Ecto neural progenitor cell (in vitro differentiated cells): ENCODE measurements at regions not wholly inside any gene's neighbourhood (a gene's known extent, or its start where the extent isn't known, plus 50 kb on each side); places are given as distances from the start of the nearest gene placed in this dataset.

Source experiments
- DNase-seq: peaks from one replicate; pipeline ENCODE4 v3.0.0-alpha.2; 2018; ENCODE audit warnings: low spot score

DNA sequence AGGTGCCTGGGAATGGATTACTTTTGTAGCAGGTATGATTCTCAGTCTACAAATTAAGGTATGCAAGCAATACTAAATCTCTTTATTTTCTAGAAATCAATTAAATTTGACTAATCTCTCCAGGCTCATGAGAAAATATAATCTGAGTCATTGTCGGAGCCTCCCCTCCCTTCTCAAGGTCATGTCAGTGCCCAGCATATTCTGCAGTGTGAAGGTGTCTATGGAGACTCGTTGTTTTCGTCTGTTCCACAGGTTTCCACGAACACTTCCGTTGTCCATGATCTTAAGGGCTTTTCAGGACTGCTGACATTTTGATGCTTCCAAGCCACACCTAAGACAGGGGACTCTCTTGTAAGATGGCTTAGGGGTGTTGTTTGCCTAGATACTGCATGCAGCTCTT is 56.6 kb upstream of the SCOC start:
- no peak for DNase-seq

DNA sequence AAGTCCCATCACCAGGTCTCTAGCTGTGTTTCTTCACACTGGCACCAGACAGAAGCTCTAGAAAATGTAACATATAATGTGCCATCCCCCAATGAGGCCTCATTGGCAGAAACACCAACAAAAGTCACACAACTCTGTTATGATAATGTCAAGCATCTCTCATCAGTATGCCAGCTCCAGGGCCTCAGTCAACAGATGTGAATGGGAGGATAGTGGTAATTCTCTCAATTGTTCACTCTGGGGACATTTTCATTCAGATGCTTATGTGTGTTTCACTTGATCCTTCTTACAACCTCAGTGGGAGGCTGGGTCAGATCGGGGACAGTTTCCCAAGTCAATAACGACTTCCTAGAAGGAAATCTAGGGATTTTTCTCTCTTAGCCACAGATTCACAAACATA is 57.5 kb upstream of the SCOC start:
- DNase-seq: no peak

DNA sequence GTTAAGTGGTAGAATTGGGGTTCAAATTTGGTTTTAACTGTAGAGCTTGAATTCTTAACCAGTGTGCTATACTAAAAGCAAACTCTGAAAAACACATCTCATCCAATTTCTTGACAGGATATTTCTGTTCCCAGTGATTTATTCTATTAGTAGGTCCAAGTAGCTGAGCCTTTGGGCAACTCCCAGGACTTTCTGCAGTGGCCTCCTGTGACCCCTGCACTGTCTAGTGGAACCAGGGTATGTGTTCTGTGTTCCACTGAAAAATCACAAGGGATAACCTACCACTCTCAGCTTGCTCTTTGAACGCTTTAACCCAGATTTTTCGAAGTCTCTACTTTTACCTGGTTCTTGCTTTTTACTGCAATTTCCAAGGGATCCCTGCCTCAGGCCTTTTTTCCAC is 58.0 kb upstream of the SCOC start:
- DNase-seq: no peak

DNA sequence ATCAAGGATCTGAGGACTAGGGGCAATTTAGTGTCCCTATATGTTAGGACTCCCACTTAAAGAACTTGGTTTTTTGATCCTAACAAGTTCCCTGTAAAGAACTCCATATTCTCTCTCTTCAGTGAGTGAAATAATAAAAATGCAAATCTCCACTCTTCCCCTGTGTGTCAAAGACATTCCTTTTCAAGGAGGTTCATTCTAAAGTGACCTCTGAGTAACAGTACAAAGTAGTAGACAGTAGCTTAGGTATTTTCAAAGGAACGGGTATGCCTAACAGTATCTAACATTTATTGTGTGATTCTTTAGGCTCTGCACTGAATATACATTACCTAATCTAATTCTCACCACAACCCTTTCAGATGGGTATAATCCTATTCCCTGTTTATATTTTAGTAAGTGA is 58.4 kb upstream of the SCOC start:
- DNase-seq: no peak

DNA sequence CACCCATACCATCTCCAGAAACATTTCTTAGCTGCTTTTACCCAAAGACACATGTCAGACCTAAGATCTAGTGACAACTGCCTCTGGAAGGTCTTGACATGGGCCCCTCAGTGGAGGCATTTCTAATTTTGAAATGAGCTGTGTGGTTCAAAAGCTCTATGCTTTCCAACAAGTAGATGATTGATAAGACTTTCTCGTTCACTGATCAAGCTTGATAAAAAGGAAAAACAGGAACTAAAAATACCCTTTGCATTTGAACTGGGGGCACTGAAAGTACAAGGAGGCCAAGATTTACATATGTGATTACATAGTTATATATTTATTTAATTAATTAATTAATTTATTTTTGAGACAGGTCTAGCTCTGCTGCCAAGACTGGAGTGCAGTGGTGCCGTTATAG is 61.3 kb upstream of the SCOC start:
- no peak for DNase-seq

DNA sequence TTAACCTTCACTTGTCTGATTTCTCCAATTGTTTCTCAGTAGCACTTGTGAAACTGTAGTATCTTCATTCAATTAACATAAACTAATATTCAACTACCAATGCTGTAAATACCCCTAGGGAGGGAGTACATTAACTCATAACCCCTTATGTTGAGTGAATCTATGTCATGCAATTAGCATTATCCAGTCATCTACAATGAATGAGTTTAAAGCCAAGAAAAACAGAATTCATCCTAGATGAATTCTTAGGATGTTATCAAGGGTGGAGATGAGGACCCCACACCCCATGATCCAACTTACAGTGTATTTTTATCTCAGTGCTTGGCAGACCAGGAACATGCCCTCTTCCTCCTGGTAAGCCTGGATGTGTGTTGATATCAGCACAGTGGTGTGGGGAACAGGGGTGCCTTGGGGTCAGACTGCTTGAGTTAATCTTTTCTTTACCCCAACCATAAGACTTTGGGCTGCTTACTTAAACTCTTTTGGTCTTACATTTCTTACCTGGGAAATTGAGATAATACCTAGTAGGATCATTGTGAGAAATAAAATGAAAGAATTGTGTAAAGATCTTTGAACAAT is 62.1 kb upstream of the SCOC start:
- DNase-seq: no peak

DNA sequence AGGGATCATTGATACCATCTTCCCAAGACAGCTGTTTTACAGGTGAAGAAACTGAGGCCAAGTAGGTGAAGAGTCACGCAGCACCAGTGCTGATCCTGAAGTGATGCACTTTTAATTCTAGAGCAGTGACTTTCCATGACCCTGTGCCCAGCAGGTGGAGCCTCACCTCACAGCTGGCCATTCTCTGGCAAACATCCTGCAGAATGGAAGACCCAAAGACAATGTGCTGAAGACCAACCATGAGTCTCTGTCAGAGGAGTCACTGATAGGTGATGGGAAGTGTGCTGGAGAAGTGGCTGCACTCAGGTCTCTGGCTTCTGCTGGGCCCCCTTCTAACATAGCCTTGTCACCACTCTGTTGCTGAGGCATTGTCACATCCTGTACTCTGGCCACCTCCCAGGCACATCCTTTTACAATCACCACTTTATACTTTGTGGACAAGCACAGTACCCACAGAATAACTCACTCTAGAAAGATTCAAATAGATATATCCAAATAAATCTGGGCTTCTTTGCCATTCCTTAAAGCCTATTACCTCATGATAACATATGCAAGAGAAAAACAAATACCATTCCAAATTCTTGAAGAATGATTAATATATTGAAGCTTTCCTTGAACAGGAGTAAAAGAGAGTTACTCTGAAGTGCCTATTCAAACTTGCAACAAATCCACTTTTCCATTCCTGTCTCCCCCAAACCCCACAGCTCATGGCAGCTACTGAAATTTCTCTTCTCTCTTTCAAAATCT is 64.1 kb upstream of the SCOC start:
- no peak for DNase-seq

DNA sequence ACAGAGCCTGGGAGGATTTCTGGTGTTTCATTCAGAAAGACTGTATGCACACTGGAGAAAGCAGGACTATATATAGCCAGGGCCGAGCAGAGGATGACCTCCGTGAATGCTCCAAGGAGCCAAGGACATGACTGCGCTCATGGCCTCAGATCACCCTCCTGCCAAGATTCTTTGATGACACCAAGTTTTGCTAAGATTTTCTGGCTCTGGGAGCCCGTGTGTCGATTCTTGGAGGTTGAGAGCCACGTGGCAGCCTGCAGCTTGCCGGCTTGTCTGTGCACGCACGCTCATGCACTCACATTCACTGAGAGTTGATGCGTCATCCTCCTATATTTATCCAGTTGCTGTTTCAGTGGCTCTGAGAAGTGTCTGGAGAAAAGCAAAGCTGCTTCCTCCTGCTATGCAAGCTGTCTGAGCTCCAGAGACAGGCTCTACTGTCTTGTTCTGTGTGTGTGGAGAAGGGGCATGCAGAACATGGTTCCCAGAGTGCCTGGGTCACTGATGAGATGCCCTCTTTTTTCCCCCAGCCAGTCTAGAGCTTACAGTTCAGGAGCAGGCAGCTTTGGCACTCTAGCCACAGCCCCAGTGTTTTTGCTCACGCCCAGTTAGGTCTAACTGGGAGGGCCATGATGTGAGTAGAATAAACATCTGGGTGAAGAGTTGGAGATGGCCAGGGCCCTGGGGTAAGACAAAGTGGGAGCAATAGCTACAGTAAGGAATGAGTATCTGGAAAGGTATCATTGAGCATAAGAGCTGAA is 64.9 kb upstream of the SCOC start:
- no peak for DNase-seq

DNA sequence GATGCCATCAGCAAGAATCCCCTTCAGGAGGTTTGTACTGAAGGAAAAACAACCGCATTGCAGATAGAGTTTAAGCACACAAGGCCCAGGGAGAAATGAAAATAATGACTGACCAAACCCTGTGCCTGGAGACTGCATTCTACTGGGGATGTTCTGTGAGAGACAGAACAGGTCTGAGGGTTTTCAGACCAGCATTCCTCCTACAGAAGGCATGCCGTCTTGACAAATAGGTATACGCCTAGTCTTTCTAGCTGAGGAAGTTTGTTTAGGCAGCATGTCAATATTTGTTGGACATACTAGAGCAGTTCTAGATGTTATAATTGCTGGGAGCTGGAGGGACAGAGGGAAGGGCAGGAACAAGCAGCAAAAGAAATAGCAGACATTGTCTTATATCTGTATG is 68.4 kb upstream of the SCOC start:
- no peak for DNase-seq

DNA sequence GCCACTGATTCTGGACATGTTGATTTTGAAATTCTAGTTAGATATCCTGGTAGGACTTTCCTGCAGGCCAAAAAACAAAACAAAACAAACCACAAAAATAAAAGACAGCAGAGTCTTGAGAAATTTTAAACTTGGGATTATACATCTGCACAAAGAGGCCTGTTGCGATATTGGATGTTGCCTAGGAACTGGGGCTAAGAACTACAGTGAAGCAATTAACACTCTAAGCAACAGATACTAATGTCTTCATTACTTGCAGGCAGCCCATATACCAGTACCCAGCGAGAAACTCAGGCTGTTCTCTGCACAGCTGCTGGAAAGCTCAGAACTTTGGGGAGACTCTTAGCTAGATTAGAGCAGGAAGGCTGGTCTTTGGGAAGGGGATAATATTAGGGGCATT is 69.1 kb upstream of the SCOC start:
- DNase-seq: no peak

DNA sequence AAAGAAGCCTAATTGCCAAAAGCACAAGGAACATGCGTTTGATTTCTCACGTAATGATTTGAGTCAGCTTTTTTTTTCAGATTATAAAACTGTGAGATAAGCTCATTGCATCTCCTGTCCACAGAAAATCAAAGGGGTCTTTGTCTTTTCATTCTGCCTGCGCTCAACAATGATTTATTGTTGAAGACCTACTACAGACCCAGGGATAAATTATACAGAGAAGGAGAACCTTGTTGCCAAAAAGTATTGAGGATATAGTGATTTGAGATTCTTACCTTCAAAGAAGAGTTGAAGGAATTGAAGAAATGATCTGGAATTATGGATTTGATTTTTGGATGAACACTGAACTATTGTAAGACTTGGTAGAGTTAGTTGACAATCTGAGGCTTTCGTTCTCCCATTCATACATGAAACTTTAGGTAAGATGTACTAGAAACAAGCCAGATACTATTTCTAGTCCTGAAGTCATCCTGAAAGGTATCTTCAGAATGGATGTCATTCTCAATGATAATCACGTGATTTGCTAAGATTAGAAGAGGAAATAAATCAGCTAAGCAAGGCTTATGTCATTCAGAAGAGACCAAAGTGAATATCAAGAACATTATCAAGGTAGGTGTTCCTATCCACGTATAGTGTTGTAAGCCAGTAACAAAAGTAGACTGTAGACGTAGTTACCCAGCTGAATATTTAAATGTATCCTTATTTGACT is 71.1 kb upstream of the SCOC start:
- DNase-seq: no peak

DNA sequence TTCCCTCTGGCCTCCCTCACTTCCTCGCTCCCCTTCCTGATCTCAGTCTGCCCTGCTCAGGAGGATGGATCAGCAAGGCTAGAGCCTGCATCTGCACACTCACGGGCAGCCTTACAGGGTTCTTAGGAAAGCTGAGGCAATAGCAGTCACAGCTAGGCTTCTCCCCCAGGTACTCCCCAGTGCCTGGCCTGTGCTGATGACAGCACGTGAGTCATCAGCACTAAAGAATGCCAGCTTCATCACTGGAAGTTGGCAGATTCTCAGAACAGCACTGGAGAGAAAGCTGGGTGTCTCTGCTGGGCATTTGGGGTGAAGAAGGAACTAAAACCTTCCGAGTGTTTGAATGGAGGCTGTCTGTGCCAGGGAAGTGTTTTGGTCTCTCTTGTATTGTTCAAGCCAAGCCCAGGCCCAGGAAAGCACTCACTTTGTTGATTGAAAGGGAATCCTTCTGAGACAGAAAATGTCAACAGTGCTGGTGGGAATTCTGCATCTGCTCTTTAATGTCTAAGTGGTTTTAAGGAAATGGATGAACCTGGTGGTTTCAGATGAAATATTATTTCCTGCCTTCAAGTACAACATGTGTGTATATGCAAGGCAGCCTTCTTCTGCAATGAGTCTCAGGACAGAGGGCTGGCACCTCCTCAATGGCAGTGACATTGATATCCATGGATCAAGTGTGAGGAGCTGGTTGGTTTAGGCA is 73.0 kb upstream of the SCOC start:
- DNase-seq: no peak

DNA sequence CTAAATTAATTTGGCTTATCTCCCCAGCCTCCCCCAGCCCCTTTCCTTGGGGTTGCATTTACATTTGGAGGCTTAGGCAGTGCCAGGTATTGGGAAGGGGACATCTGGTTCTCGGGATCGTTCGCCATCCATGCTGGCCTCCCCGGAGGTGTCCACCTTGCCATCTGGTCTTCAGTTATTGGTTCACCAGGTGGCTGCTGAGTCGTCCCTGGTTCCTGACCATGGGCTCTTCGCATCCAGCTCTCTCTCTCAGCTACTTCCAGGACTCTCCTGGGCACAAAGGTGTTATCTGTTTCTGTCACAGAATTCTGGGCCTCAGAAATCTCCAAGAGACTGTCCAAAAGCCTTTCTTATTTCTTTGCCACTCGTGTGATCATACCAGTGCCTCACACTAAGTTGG is 75.4 kb upstream of the SCOC start:
- DNase-seq: no peak

DNA sequence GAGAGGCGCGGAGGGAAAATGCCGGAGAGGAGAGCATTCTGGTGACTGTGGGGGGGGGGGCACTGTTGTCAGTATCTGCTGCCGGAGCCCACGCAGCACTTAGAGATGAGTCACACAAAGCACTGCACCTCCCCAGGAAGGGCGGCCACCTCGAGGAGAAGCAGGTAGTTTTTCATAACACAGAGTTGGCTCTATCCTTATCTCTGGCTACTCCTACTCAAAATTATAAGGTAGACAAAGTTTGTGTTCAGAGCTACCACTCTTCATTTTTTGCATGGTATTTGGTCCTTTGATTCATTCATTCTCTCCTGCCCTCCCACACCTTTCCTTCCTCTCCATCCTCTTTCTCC is 76.2 kb upstream of the SCOC start:
- DNase-seq: no peak

DNA sequence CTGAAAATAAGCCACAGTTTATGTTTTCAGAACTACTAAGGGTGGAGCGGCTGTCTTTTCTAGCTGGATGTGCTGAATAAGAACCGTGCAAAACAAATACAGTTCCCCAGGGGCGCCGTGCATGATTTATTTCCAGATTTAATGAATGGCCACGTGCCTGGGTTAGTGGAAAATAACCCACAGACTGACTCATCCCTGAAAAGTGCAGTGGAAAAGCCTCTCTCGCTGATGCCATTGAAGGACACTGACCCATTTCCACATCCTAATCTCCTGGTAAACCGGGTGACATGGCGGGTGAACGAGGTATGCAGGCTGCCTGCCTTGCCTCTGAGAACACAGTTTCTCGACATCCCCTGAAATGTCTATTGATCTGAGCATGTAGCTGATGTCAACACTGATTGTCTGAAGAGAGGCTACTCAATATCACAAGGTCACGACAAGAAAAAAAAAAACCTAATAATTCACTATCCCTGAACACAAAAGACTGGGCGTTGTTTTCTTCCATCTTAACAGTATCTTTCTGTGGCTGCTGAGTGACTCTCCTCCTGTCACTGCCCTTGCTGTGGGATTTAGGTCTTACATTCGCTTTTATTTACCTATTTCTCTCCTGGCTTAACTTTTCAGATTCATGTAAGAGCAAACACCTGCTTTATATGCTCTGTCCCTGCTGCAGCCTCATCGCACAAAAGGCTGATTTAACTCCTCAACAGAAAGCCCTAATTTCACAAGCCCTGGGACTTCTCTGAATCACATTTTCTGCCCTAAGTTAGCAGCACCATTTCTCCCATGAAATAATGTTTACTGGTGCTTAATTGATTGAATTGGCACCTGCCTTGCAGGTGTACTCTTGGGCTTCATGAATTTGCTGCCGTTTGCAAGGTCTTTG is 76.9 kb upstream of the SCOC start:
- DNase-seq: no peak

DNA sequence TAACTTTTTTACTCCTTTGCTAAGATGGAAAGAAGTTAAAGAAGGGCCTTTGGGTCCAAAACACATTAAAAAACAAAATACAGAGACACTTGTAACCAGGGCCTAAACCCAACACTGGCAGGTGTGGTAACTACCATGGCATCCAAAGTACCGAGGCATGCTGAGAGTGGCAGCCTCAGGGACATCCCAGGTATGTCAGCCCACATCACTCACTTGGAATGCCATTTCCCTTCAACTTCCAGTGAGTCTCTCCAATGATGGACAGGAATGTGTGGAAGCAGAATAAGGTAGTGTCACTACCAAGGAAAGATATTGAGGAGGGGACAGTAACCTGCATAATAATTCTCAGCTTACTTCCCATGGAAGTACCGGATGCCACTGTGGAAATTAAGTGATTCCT is 79.5 kb upstream of the SCOC start:
- DNase-seq: no peak

DNA sequence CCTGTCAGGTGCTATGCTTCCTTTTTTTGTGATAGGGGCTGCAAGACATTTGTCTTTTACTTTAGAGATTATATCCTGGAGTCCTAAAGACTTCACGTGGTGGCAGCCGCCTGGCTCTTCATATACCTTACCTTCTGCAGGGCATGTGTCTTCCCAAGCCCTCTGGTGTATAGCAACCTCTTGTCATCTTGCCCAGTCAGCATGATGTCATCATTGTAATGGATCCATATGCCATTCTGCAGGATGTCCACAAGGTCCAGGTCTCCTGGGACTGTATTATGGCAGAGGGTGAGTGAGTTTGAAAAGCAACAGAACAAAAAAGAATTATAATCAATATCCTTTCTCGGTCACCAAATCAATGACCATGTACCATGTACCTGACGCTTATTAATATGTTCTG is 82.2 kb upstream of the SCOC start:
- DNase-seq: no peak

DNA sequence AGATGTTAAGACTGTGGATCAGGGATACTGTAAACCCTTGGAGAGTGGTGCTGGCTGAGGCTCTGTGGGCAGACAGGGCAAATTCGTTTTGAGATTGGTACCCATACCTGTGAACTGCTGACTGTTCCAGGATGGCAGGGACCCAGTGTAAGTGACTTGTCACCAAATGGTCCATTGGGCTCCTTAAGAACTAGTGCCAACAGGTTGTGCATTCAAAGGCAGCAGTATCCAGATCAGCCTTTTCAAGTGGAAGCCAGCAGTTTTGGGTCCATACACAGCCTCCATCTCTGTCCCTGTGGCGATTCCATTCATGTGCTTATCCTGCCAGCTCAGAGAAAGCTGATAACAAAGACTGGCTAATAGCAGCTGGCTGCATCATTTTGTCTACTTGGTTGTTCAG is 84.0 kb upstream of the SCOC start:
- DNase-seq: no peak

DNA sequence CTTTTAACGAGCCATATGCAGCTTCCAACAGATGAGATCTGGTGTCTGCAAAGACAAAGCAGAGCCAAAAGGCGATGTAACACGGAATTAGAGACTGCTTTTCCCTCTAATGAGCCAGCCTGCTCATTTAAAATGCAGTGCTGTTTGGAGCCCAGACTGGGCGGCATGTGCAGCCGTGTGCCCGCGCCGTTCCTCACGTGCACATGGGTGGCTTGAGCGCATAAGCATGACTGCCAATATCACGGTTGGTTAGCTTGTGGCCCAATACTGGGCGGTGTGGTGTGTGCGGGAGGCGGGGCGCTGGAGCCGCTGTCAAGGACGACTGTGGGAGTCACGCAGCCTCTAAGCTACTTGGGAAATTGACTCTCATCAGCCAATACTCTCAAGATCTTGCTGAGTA is 87.0 kb upstream of the SCOC start:
- DNase-seq: no peak

DNA sequence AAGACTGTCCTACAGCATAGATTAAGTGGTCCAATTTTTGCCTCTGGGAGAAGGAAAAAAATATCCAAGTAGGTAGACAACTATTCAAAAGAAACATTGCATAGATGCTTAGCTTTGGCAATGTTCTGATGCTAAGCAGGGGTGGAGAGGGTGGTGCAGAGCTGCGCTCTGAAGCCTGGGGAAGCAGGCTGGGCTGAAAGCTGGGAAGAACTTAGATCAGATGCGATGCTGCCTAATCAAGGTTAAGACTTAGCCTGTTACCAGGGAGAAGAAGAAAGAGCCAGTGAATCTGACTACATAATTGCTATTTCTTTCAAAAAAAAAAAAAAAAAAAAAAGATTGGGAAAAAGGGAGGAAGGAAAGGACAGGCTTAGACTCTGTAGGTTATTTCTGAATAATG is 89.0 kb upstream of the SCOC start:
- DNase-seq: no peak

DNA sequence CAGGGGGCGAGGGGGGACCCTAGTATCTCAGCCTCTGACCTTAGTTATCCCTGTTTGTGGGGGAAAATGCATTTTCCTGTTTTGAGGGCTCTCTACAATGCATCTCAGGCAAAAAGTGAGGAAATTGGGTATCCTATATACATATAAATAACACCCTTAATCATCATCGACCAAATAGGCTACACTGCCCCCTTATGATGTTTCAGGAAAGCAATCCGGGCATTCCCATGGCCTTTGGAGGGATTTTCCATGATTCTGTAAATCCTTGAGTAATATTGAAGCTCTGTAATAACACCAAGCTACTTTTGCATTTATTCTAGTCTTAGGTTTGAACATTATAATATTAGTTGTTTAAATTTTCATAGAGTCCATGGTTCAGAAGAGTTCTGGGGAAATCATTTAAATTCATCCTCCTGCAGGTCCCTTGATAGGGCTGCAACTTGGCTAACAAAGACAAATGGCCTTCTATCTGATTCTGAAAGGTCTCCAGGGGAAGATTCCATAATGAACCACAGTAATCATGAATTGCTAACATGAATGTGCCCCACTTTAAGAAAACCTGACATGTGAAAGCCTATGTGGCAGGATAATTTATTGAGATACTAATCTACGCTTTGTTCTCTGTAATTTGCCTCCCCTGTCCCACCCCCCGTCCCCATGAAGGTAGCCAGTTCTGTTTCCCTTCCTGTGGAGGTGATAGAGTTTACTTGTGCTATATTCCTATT is 91.5 kb upstream of the SCOC start:
- DNase-seq: no peak
